Neuronal stem cell (in vitro differentiated cells): ENCODE measurements at regions not wholly inside any gene's neighbourhood (a gene's known extent, or its start where the extent isn't known, plus 50 kb on each side); places are given as distances from the start of the nearest gene placed in this dataset.
"Not testable (repeated sequence)": the region's sequence is repeated elsewhere in the genome, so short reads cannot be mapped to it uniquely, and the experiment has no call there.

Experiments used
- DNase-seq: peaks from one replicate; pipeline ENCODE4 v3.0.0-alpha.2; 2013; ENCODE audit warnings: low spot score
- H2AFZ ChIP-seq: one replicate; pipeline ENCODE4 v1.6.1; 2013; ENCODE audit warnings: mild to moderate bottlenecking, low read length, inconsistent platforms
- H2AK5ac ChIP-seq: 2 replicates; pipeline ENCODE4 v1.6.1; 2013; ENCODE audit warnings: low read depth, mild to moderate bottlenecking, inconsistent platforms, low read length, moderate library complexity, mixed read lengths
- H2BK120ac ChIP-seq: 2 replicates; pipeline ENCODE4 v1.6.1; 2013; ENCODE audit warnings: low read depth, mild to moderate bottlenecking, inconsistent platforms, low read length, moderate library complexity, mixed read lengths
- H2BK12ac ChIP-seq: one replicate; pipeline ENCODE4 v1.6.1; 2013; ENCODE audit warnings: low read length, inconsistent platforms
- H2BK15ac ChIP-seq: 2 replicates; pipeline ENCODE4 v1.6.1; 2013; ENCODE audit warnings: mild to moderate bottlenecking, low read length, inconsistent platforms, mixed read lengths
- H2BK5ac ChIP-seq: one replicate; pipeline ENCODE4 v1.6.1; 2013; ENCODE audit warnings: inconsistent platforms, mild to moderate bottlenecking, low read length, moderate library complexity
- H3K14ac ChIP-seq: one replicate; pipeline ENCODE4 v1.6.1; 2013; ENCODE audit warnings: low read length, inconsistent platforms
- H3K18ac ChIP-seq: 2 replicates; pipeline ENCODE4 v1.6.1; 2013; ENCODE audit warnings: low read length, inconsistent platforms
- H3K23ac ChIP-seq: 2 replicates; pipeline ENCODE4 v1.6.1; 2013; ENCODE audit warnings: low read depth, mild to moderate bottlenecking, mixed read lengths, low read length, inconsistent platforms; ENCODE audit not compliant: poor library complexity
- H3K27ac ChIP-seq: replicated peaks from 3 replicates; pipeline ENCODE4 v1.5.1; 2013; ENCODE audit warnings: low read length, inconsistent platforms
- H3K27me3 ChIP-seq, 3 experiments: 2 replicates each; pipeline ENCODE4 v1.6.1; 2013; ENCODE audit warnings: low read length in 3 of 3, mild to moderate bottlenecking in 2 of 3, inconsistent platforms in 1 of 3, low read depth in 1 of 3, mixed read lengths in 1 of 3, moderate library complexity in 1 of 3; ENCODE audit not compliant: control insufficient read depth in 3 of 3, insufficient read depth in 3 of 3
- H3K36me3 ChIP-seq, 2 donors: replicated peaks in 1 of 2; 2 replicates each; pipeline ENCODE4 v1.6.1; 2013; ENCODE audit warnings: low read length in 2 of 2; ENCODE audit not compliant: control insufficient read depth in 2 of 2, insufficient read depth in 2 of 2
- H3K4ac ChIP-seq: 2 replicates; pipeline ENCODE4 v1.6.1; 2013; ENCODE audit warnings: inconsistent platforms, mild to moderate bottlenecking, low read length, moderate library complexity
- H3K4me1 ChIP-seq, 2 donors: 1 replicate in 1 of 2; 2 replicates in 1 of 2; pipeline ENCODE4 v1.6.1; 2013; ENCODE audit warnings: low read length in 2 of 2, low read depth in 1 of 2; ENCODE audit not compliant: control insufficient read depth in 2 of 2, insufficient read depth in 1 of 2
- H3K4me2 ChIP-seq: one replicate; pipeline ENCODE4 v1.6.1; 2013; ENCODE audit warnings: mild to moderate bottlenecking, low read length, inconsistent platforms; ENCODE audit not compliant: insufficient read depth, poor library complexity, severe bottlenecking
- H3K4me3 ChIP-seq, 2 donors: 2 replicates each; pipeline ENCODE4 v1.5.1; 2013; ENCODE audit warnings: low read length in 2 of 2, mild to moderate bottlenecking in 2 of 2, inconsistent platforms in 1 of 2, moderate library complexity in 1 of 2
- H3K79me1 ChIP-seq: one replicate; pipeline ENCODE4 v1.6.1; 2013; ENCODE audit warnings: low read depth, mild to moderate bottlenecking, inconsistent platforms, low read length, moderate library complexity
- H3K9ac ChIP-seq: one replicate; pipeline ENCODE4 v1.6.1; 2013; ENCODE audit warnings: mild to moderate bottlenecking, low read depth, low read length, inconsistent platforms; ENCODE audit not compliant: poor library complexity
- H3K9me3 ChIP-seq, 2 donors: replicated peaks in 1 of 2; 2 replicates each; pipeline versions ENCODE3 to v1.6.1; 2013; ENCODE audit warnings: low read length in 2 of 2, mild to moderate bottlenecking in 2 of 2, inconsistent platforms in 1 of 2, low read depth in 1 of 2, mixed read lengths in 1 of 2, moderate library complexity in 1 of 2; ENCODE audit not compliant: control insufficient read depth in 2 of 2, insufficient read depth in 1 of 2
- H4K8ac ChIP-seq: one replicate; pipeline ENCODE4 v1.6.1; 2013; ENCODE audit warnings: low read depth, mild to moderate bottlenecking, inconsistent platforms, low read length, moderate library complexity
- H4K91ac ChIP-seq: one replicate; pipeline ENCODE4 v1.6.1; 2013; ENCODE audit warnings: low read length, low read depth, mild to moderate bottlenecking, inconsistent platforms; ENCODE audit not compliant: poor library complexity
- WGBS, 2 donors: extraction: QIAGEN DNeasy Blood & Tissue Kit; methylation state at CpG; one replicate each; pipeline ENCODE4 v1.1.7; 2013; ENCODE audit warnings: missing lambda C conversion rate in 2 of 2, mixed read lengths in 1 of 2; ENCODE audit not compliant: insufficient read length in 2 of 2, insufficient replicate concordance in 1 of 2; ENCODE audit errors: extremely low coverage in 2 of 2; 5-methylcytosine and 5-hydroxymethylcytosine counted together

DNA sequence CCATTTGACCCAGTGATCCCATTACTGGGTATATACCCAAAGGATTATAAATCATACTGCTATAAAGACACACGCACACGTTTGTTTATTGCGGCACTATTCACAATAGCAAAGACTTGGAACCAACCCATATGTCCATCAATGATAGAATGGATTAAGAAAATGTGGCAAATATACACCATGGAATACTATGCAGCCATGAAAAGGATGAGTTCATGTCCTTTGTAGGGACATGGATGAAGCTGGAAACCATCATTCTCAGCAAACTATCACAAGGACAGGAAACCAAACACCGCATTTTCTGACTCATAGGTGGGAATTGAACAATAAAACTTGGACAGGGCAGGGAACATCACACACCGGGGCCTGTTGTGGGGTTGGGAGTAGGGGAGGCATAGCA is 213.9 kb downstream of the S1PR1 start:
- H3K14ac ChIP-seq, H2AFZ ChIP-seq, H3K4me3 ChIP-seq, H2BK12ac ChIP-seq, H2AK5ac ChIP-seq, H3K79me1 ChIP-seq, H2BK15ac ChIP-seq, H3K9ac ChIP-seq, H4K91ac ChIP-seq, H4K8ac ChIP-seq, H3K27ac ChIP-seq, H3K4me1 ChIP-seq, H3K9me3 ChIP-seq, H3K4me2 ChIP-seq, H2BK5ac ChIP-seq, H2BK120ac ChIP-seq, H3K18ac ChIP-seq, DNase-seq, H3K36me3 ChIP-seq, H3K23ac ChIP-seq, H3K27me3 ChIP-seq, H3K4ac ChIP-seq: not testable (repeated sequence)
- no CpG with 5 or more reads among the region's 5 CpGs for WGBS, 2 donors

- Histone ChIP-seq H3K23ac (no peak overlapping the region), H4K91ac (no peak overlapping the region), H3K27me3 (peaks cover 0 to 2% (median 0%) of the 10 kb centered on the region in 3 experiments), H3K4me3 (no peak overlapping the region), H2BK120ac (no peak overlapping the region), H3K14ac (no peak overlapping the region), H2BK5ac (no peak overlapping the region), H2BK15ac (no peak overlapping the region), H3K4ac (no peak overlapping the region), H2AK5ac (no peak overlapping the region), H4K8ac (no peak overlapping the region), H3K36me3 (no peaks in the 10 kb centered on the region), H3K9me3 (peaks cover 0 to 2% of the 10 kb centered on the region in 2 donors), H3K9ac (no peak overlapping the region), H3K18ac (no peak overlapping the region), H3K4me1 (no peaks in the 10 kb centered on the region), H3K79me1 (no peaks in the 10 kb centered on the region), H3K4me2 (no peak overlapping the region), H3K27ac (no peak overlapping the region), H2AFZ (no peak overlapping the region), H2BK12ac (no peak overlapping the region)
- no CpG with 5 or more reads among the region's 6 CpGs for WGBS, 2 donors
- no peak for DNase-seq
These were observed 215.1 kb downstream of the S1PR1 start for GRCh38 chr1:101451888-101452287.

DNA sequence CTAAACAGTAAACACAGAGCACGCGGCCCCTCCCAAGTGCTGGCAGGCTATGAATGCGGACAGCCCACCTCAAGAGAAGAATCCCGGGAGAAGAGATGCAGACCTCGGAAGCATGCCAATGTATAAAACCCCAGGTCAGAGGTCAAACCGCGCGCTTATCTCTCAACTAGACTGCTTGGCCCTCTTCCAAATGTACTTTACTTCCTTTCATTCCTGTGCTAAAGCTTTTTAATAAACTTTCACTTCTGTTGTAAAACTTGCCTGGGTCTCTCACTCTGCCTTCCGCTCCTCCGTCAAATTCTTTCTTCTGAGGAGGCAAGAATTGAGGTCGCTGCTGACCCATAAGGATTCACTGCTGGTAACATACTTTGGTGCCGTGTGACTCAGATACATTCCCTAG is 216.0 kb downstream of the S1PR1 start:
- H3K4me1 ChIP-seq: no peaks in the 10 kb centered on the region
- H3K14ac ChIP-seq: no peak overlapping the region
- no CpG with 5 or more reads among the region's 12 CpGs for WGBS, 2 donors
- H3K27ac ChIP-seq: no peak overlapping the region
- no peak overlapping the region for H2BK5ac ChIP-seq
- no peak for DNase-seq
- H4K91ac ChIP-seq: no peak overlapping the region
- H3K27me3 ChIP-seq: peaks cover 0 to 2% (median 0%) of the 10 kb centered on the region in 3 experiments
- H3K4me3 ChIP-seq: no peak overlapping the region
- no peak overlapping the region for H3K4ac ChIP-seq
- no peaks in the 10 kb centered on the region for H3K79me1 ChIP-seq
- no peak overlapping the region for H3K9ac ChIP-seq
- H4K8ac ChIP-seq: no peak overlapping the region
- no peaks in the 10 kb centered on the region for H3K36me3 ChIP-seq
- H3K9me3 ChIP-seq: peaks cover 0 to 2% of the 10 kb centered on the region in 2 donors
- H2BK120ac ChIP-seq: no peak overlapping the region
- H3K23ac ChIP-seq: no peak overlapping the region
- H3K18ac ChIP-seq: no peak overlapping the region
- no peak overlapping the region for H2BK12ac ChIP-seq
- no peak overlapping the region for H3K4me2 ChIP-seq
- H2BK15ac ChIP-seq: no peak overlapping the region
- H2AK5ac ChIP-seq: no peak overlapping the region
- no peak overlapping the region for H2AFZ ChIP-seq

GRCh38 chr1:101453844-101454243 is 217.0 kb downstream of the S1PR1 start:
- Histone ChIP-seq H3K9me3 (peaks cover 0 to 2% of the 10 kb centered on the region in 2 donors), H3K27ac (no peak overlapping the region), H3K23ac (no peak overlapping the region), H4K8ac (no peak overlapping the region), H2BK5ac (no peak overlapping the region), H3K36me3 (no peaks in the 10 kb centered on the region), H3K4me3 (no peak overlapping the region), H3K79me1 (no peaks in the 10 kb centered on the region), H3K9ac (no peak overlapping the region), H3K18ac (no peak overlapping the region), H2BK12ac (no peak overlapping the region), H2BK15ac (no peak overlapping the region), H2BK120ac (no peak overlapping the region), H4K91ac (no peak overlapping the region), H3K4me1 (no peaks in the 10 kb centered on the region), H3K27me3 (peaks cover 0 to 2% (median 0%) of the 10 kb centered on the region in 3 experiments), H2AK5ac (no peak overlapping the region), H3K14ac (no peak overlapping the region), H2AFZ (peak overlapping the region; percentile 38), H3K4me2 (no peak overlapping the region), H3K4ac (no peak overlapping the region)
- no CpG with 5 or more reads among the region's 1 CpG for WGBS, 2 donors
- DNase-seq: no peak
